ENCODE measurements at regions not wholly inside any gene's neighbourhood (a gene's known extent, or its start where the extent isn't known, plus 50 kb on each side); places are given as distances from the start of the nearest gene placed in this dataset.

DNA sequence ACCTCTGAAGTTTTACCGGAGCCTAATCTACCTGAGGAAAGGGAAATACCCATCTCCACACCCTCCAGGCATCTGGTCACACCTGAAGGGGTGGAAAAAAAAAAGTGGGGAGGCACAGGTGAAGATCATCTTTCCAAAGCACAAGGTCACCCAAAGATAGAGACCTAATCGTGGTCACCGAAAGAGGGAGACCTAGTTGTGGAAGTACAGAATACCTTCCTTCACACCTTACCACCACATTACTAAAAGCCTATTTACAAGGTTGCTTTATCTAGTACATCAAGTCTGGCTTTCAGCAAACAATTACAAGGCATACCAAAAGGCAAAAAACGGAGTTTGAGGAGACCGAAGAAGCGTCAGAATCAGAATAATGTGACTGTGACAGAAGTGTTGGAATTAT, 110.0 kb upstream of the ARPP21 start:
- H3K36me3 ChIP-seq (ENCODE audit: low read depth): no peaks in the 10 kb centered on the region
- TF ChIP-seq, protein P1, sequence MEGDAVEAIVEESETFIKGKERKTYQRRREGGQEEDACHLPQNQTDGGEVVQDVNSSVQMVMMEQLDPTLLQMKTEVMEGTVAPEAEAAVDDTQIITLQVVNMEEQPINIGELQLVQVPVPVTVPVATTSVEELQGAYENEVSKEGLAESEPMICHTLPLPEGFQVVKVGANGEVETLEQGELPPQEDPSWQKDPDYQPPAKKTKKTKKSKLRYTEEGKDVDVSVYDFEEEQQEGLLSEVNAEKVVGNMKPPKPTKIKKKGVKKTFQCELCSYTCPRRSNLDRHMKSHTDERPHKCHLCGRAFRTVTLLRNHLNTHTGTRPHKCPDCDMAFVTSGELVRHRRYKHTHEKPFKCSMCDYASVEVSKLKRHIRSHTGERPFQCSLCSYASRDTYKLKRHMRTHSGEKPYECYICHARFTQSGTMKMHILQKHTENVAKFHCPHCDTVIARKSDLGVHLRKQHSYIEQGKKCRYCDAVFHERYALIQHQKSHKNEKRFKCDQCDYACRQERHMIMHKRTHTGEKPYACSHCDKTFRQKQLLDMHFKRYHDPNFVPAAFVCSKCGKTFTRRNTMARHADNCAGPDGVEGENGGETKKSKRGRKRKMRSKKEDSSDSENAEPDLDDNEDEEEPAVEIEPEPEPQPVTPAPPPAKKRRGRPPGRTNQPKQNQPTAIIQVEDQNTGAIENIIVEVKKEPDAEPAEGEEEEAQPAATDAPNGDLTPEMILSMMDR (conservative IDR thresholded peaks at IDR 0.05): no peak
- no peak for TF ChIP-seq EZH2 (IDR thresholded peaks at IDR 0.05; ENCODE audit: low read depth)
- H3K4me2 ChIP-seq: no peak overlapping the region
- H3K4me1 ChIP-seq (replicated peaks; ENCODE audit: insufficient read depth): no peaks in the 10 kb centered on the region
- no TSS peak for BruUV-seq (replicated peaks)
- ChIA-PET POLR2A (ENCODE audit: unreplicated experiment) (no interaction called here), CTCF (no interaction called here)
- no peaks in the 10 kb centered on the region for H3K27me3 ChIP-seq (ENCODE audit: insufficient read depth, low read depth)
- no peaks in the 10 kb centered on the region for H4K20me1 ChIP-seq (ENCODE audit: insufficient read depth)
- no peaks in the 10 kb centered on the region for H3K9me3 ChIP-seq (ENCODE audit: insufficient read depth, low read depth)
- H3F3A ChIP-seq (ENCODE audit: insufficient read depth, low read depth): no peaks in the 10 kb centered on the region
- H3K27ac ChIP-seq: no peak overlapping the region
- H3K4me3 ChIP-seq: no peak overlapping the region
- no peak overlapping the region for H2AFZ ChIP-seq
- DNase-seq: no peak
- no peaks in the 10 kb centered on the region for H3K9me2 ChIP-seq (ENCODE audit: insufficient read depth)
- no peaks in the 10 kb centered on the region for H3K79me2 ChIP-seq (ENCODE audit: low read depth)
- intact Hi-C loops (cut with micrococcal nuclease; ENCODE audit: unreplicated experiment): no loop called here

DNA sequence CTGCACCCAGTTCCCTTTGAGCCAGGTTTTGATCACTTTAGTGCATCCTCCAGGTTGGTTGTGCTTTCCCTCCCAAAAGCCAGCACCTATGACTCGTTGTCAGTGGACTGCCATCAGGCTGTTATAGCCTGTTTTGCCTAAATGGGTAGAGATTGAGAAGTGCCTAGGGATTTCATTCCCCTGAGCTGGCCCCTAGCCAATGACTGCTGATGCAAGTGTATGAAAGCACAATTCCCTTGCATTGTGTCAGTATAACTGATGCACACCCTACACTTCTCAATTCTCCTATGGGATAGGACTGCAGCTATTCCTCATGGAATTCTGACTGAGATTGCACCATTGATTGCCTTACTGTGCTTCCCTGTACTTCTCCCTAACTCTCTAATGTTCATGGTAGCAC, 102.1 kb upstream of the ARPP21 start:
- Histone ChIP-seq H4K20me1 (ENCODE audit: insufficient read depth) (no peaks in the 10 kb centered on the region), H3K4me1 (replicated peaks; ENCODE audit: insufficient read depth) (no peaks in the 10 kb centered on the region), H3K27me3 (ENCODE audit: insufficient read depth, low read depth) (no peaks in the 10 kb centered on the region), H3K27ac (no peak overlapping the region), H3K36me3 (ENCODE audit: low read depth) (no peaks in the 10 kb centered on the region), H3K4me3 (no peak overlapping the region), H3K4me2 (no peak overlapping the region), H3K79me2 (ENCODE audit: low read depth) (no peaks in the 10 kb centered on the region), H3K9me2 (ENCODE audit: insufficient read depth) (no peaks in the 10 kb centered on the region), H3K9me3 (ENCODE audit: insufficient read depth, low read depth) (no peaks in the 10 kb centered on the region), H2AFZ (no peak overlapping the region), H3F3A (ENCODE audit: insufficient read depth, low read depth) (no peaks in the 10 kb centered on the region)
- ChIA-PET CTCF (no interaction called here), POLR2A (ENCODE audit: unreplicated experiment) (no interaction called here)
- DNase-seq: no peak
- intact Hi-C loops (cut with micrococcal nuclease; ENCODE audit: unreplicated experiment): no loop called here
- TF ChIP-seq EZH2 (IDR thresholded peaks at IDR 0.05; ENCODE audit: low read depth): no peak
- TF ChIP-seq, protein P1 (conservative IDR thresholded peaks at IDR 0.05): no peak
- no TSS peak for BruUV-seq (replicated peaks)

DNA sequence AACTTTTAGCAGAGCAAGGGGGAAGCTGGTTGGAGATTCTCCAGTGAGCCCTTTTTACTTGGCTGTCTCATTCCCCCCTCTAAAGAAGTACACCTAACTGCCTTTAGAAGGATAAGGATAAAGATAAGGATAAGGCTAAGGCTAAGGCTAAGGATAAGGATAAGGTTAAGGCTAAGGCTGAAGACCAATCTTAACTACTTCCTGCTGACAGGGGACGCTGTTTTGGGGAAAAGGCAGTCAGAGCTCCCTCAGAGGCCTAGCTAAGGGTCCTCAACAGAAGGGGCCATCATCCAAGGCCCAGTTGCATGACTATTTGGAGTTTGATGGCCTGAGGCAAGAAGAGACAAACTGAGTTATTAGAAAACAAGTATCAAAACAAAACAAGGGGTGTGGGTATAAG, 94.3 kb upstream of the ARPP21 start:
- TF ChIP-seq, protein P1 (conservative IDR thresholded peaks at IDR 0.05): no peak
- TF ChIP-seq EZH2 (IDR thresholded peaks at IDR 0.05; ENCODE audit: low read depth): no peak
- no TSS peak for BruUV-seq (replicated peaks)
- Histone ChIP-seq H2AFZ (no peak overlapping the region), H3K9me3 (ENCODE audit: insufficient read depth, low read depth) (no peaks in the 10 kb centered on the region), H3K4me1 (replicated peaks; ENCODE audit: insufficient read depth) (no peaks in the 10 kb centered on the region), H3K27me3 (ENCODE audit: insufficient read depth, low read depth) (no peaks in the 10 kb centered on the region), H4K20me1 (ENCODE audit: insufficient read depth) (no peaks in the 10 kb centered on the region), H3K9me2 (ENCODE audit: insufficient read depth) (no peaks in the 10 kb centered on the region), H3K36me3 (ENCODE audit: low read depth) (no peaks in the 10 kb centered on the region), H3K4me2 (no peak overlapping the region), H3F3A (ENCODE audit: insufficient read depth, low read depth) (no peaks in the 10 kb centered on the region), H3K4me3 (no peak overlapping the region), H3K27ac (no peak overlapping the region), H3K79me2 (ENCODE audit: low read depth) (no peaks in the 10 kb centered on the region)
- ChIA-PET CTCF (no interaction called here), POLR2A (ENCODE audit: unreplicated experiment) (no interaction called here)
- DNase-seq: no peak
- intact Hi-C loops (cut with micrococcal nuclease; ENCODE audit: unreplicated experiment): no loop called here
